ENCODE measurements at regions not wholly inside any gene's neighbourhood (a gene's known extent, or its start where the extent isn't known, plus 50 kb on each side); places are given as distances from the start of the nearest gene placed in this dataset.
"Not testable (repeated sequence)": the region's sequence is repeated elsewhere in the genome, so short reads cannot be mapped to it uniquely, and the experiment has no call there.

GRCh38 chr10:131534836-131535235, 223.3 kb upstream of the TCERG1L start:
- no peak for DNase-seq

GRCh38 chr10:131536676-131537075, 225.2 kb upstream of the TCERG1L start:
- DNase-seq = no peak

GRCh38 chr10:131537281-131537680, 225.8 kb upstream of the TCERG1L start:
- DNase-seq = no peak

GRCh38 chr10:131544495-131544894, 233.0 kb upstream of the TCERG1L start:
- no peak for DNase-seq

- no peak for DNase-seq
Measured at GRCh38 chr10:131546086-131546810, 234.7 kb upstream of the TCERG1L start.

GRCh38 chr10:131547129-131547799, 235.7 kb upstream of the TCERG1L start:
- no peak for DNase-seq

GRCh38 chr10:131548176-131548575, 236.7 kb upstream of the TCERG1L start:
- no peak for DNase-seq

- DNase-seq = no peak
Measured at GRCh38 chr10:131549116-131549515, 237.6 kb upstream of the TCERG1L start.

GRCh38 chr10:131553121-131553520, 241.6 kb upstream of the TCERG1L start:
- DNase-seq = no peak

GRCh38 chr10:131553581-131553980, 242.1 kb upstream of the TCERG1L start:
- DNase-seq = no peak

- DNase-seq = no peak
Measured at GRCh38 chr10:131554821-131555220, 243.3 kb upstream of the TCERG1L start.

GRCh38 chr10:131555406-131555805, 243.9 kb upstream of the TCERG1L start:
- DNase-seq = no peak

- DNase-seq = no peak
Measured at GRCh38 chr10:131556061-131556896, 244.8 kb upstream of the TCERG1L start.

GRCh38 chr10:131556897-131557495, 245.5 kb upstream of the TCERG1L start:
- DNase-seq = no peak

GRCh38 chr10:131557956-131558355, 246.4 kb upstream of the TCERG1L start:
- not testable (repeated sequence) for DNase-seq

GRCh38 chr10:131559450-131559911, 248.0 kb upstream of the TCERG1L start:
- no peak for DNase-seq

GRCh38 chr10:131560166-131560565, 248.6 kb upstream of the TCERG1L start:
- DNase-seq = no peak

- DNase-seq = no peak
Measured at GRCh38 chr10:131560706-131561355, 249.3 kb upstream of the TCERG1L start.

- DNase-seq = no peak
Measured at GRCh38 chr10:131561897-131562296, 250.4 kb upstream of the TCERG1L start.

- no peak for DNase-seq
Measured at GRCh38 chr10:131563411-131563810, 251.9 kb upstream of the TCERG1L start.

GRCh38 chr10:131567279-131568162, 256.0 kb upstream of the TCERG1L start:
- DNase-seq = no peak
